Stimulated activated CD8-positive, alpha-beta memory T cell treated with anti-CD3 and anti-CD28 coated beads, Interleukin-2, amount 100 ng/mL, for 48 hours (primary cell): ENCODE measurements at regions not wholly inside any gene's neighbourhood (a gene's known extent, or its start where the extent isn't known, plus 50 kb on each side); places are given as distances from the start of the nearest gene placed in this dataset.
"Not testable (repeated sequence)": the region's sequence is repeated elsewhere in the genome, so short reads cannot be mapped to it uniquely, and the experiment has no call there.

Source experiments
- DNase-seq, 2 donors: peaks; one replicate each; pipeline ENCODE4 v3.0.0-alpha.2; 2020; ENCODE audit warnings: low read depth in 2 of 2

DNA sequence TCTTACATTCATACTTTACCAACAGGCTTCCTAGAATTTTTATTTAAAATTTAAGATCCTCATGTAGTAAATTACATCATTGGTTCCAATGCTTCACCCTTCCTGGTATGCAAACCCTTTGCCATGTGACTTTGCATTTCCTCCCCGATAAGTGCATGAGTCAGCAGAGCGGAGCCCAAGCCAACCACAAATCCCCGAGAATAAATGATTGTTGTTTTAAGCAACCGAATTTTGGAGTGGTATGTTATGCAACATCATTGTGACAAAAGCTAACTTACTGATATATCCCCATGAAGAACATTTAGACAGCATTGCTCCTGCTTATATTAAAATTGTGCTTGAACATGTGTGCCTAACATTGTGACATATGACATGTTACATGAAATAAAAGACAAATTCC is 199.4 kb upstream of the DDX53 start:
- no peak for DNase-seq

DNA sequence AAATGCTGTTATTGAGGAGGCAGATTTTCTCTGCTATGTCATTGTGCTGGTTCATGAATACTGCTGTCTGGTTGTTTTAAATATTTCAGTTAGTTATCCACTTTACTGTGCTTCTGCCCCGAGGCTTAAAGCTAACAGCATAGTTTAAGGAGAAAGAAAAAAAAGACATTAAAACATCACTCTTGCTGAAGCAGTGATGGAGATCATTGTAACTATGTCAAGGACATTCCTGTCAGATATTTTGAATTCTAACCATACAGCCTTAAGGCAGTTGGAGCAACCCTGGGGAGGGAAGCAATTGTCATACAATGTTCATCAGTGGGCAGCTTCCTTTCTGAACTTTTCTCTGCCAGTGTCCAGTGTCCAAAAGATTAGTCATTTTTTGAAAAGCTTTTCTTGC is 199.0 kb upstream of the DDX53 start:
- DNase-seq: no peak

DNA sequence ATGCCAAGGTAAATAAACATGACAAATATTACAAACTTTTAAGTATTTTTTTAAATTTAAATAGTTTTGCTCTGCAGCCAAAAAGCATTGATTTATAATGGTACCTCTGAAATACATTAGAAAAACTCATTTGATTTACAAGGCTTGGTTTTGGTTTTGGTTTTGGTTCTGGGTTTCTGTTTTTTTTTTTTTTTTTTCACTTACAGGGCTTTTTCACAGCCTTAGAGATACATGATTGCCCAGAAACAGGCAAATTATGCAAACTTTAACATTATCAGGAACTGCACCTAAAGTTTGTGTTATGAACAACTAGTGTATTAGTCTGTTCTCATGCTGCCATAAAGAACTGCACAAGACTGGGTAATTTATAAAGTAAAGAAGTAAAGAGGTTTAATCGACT is 196.4 kb upstream of the DDX53 start:
- no peak for DNase-seq

DNA sequence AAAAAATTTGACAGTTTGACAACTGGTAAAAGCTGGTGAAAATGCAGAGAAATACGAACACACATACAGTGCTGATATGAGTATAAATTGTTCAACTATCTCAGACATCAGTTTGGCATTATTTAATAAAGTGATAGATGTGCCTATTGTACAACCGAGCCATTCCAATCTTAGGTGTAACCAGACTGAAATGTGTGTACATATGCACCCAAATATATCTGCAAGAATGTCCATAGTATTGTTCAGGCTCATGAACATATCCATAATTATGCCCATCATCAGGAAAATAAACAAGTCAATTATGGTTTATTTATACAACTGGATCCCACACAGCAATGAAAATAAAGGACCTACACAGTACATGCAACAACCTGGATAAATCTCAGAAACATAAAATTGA is 188.9 kb upstream of the DDX53 start:
- DNase-seq: no peak

DNA sequence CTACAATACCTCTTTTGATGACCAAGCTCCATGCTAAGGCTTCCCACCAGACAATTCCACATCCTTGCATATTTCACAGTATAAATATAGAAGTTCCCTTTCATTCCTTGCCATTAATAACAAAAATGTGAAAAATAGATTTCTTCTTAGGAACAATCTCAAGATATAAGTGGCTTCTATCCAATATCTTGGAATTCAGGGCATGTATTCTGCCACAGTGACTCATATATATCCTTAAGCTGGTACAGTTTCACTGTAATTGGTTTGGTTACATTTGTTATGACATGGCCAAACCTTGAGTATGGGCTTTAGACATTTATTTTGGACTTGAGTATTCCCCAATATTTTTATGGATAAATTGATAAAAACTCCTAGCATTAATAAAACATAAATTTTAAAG is 181.7 kb upstream of the DDX53 start:
- no peak for DNase-seq

DNA sequence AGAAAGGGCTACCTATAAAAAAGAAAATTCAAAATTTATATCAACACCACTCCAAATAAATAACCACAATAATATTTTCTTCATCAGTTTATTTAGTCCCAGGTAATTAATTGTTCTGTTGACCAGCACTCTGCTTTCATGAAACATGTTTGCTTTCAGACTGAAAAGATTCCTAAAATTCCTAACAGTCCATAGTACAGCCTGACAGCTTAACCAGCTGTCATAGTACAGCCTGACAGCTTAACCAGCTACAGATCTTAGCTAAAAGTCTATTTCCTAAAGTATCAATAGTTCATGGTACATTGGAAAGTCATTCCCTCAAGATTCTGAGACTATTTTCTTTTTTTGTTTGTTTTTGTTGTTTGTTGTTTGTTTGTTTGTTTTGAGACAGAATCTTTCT is 144.1 kb upstream of the DDX53 start:
- no peak for DNase-seq

DNA sequence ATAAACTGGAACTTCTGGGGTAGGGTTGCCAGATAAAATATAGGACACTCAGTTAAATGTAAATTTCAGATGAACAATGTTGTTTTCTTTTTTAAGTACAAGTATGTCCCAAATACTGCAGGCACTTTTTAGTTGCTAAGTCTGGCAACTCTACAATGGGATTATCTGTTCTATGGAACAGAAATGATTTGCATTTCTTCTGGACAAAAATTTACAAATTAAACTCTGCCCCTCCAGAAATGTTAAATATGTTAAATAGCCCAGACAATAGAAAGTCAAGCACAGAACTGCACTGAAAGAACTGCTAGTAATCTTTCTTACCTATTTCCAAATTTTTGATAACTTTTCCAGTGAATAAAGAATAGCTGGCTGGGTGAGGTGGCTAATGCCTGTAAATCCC is 140.1 kb upstream of the DDX53 start:
- no peak for DNase-seq

DNA sequence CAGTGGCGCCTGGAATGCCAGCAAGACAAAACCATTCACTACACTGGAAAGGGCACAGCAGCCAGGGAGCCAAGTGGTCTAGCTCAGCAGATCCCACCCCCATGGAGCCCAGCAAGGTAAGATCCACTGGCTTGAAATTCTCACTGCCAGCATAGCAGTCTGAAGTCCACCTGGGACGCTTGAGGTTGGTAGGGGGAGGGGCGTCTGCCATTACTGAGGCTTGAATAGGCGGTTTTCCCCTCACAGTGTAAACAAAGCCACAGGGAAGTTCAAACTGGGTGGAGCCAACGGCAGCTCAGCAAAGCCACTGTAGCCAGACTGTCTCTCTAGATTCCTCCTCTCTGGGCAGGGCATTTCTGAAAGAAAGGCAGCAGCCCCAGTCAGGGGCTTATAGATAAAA is 133.0 kb upstream of the DDX53 start:
- not testable (repeated sequence) for DNase-seq

DNA sequence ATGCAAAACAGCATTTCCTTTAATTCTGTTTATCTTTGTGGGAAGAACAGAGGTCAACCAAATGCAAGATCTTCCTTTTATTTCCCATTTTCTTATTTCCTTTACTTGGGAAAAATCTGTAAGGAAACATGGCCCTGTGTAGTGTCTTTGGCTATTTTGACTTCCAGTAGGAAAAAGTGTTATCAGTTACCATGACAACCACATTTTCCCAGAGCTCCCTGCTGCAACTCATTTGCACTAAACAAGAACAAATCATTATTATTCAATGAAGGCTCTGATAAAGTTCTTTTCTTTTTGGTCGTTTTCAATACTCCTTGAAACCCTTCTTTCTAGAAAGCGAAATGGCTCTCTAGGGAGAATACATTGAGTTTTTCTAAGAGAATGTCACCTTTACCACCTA is 117.2 kb upstream of the DDX53 start:
- DNase-seq: no peak

DNA sequence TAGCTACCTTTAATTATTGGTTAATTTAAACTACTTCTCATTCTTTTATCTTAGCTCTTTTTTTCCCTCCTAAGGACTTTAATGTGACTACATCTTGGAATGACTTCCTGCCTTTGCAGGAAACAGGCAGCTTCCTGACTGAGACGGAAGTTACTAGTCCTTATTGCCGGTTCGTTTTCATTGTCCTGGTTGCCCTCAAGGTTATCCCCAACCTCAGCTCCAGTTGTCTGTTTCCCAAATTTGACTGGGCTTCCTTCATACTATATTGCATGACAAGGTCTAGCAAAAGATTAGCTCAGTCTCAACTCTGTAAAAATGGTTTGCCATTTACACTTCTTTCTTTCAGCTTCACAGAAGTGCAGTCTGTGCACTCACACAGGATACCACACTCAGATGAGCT is 109.9 kb upstream of the DDX53 start:
- no peak for DNase-seq

DNA sequence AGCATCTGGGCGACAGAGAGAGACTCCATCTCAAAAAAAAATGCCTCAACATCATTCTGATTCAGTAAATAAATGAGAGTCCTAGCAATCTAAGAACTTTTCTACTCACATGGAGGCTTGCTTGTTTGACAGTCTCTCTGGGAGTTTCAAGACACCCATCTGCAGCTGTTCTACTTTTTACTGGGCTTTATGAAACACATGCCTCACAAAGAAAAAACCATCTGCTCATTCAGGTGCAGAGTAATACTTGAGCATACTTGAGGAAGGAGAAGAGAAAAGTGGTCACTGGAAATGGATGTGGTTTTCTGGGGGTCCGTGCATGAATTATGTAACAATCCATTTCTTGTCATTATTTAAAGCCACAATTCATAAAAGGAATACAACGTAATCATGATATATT is 87.1 kb upstream of the DDX53 start:
- no peak for DNase-seq

DNA sequence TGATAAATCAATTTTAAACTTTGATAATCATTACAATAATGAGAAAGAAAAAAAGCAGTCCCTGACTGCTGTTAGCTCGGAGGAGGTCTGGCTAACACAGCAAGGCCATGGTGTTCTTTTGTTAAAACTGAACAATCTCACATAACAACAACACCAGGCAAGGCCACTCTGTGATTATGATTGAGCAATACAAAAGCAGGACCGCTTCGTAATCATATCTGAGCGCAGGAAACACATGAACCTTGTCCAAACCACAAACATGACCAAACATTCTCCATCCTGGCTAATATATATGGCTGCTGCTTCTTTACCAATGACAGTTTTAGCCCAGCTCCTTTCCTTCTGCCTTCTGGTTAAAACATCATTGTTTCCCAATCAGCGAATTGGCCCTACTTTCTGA is 76.8 kb upstream of the DDX53 start:
- DNase-seq: no peak

DNA sequence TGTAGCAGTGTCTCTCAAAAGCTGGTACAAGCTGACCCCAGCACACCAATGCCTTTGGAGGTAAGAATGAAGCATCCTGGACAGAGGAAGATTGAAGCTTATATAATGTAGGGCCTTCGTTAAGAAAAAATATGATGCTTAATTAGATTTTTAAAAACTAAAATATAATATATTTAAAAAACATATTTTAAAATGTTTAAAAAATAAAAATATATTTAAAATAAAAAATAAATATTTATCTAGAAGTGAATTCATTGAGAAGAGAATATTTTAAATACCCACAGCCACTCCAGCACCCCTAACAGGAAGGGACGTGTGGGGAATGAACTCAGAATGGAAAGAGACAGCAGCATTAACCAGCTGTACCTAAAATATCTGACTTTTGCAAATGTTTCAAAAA is 65.1 kb upstream of the DDX53 start:
- DNase-seq: no peak

DNA sequence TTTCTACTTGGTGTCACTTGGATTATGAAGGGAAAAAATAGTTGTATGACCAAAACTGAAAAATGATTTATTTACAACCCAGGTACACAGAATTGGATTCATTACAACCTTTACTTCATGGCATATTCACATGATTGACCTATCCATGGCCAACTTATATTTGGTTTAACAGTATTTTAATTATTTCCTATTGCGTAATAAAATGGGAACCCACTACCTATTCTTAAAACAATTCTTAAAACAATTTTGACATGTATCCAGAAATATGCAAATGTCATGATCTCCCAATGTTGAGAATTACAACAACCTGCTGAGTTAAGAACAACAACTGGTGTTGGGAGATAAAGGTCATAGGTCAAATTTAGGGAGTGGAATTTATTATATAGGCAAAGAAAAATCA is 54.8 kb upstream of the DDX53 start:
- no peak for DNase-seq
